ENCODE measurements at regions not wholly inside any gene's neighbourhood (a gene's known extent, or its start where the extent isn't known, plus 50 kb on each side); places are given as distances from the start of the nearest gene placed in this dataset.

GRCh38 chr3:39668420-39668819 is 141.0 kb upstream of the MYRIP start (continued):
- TF ChIP-seq REST (IDR thresholded peaks at IDR 0.05; ENCODE audit: borderline replicate concordance) (peak; percentile 26; the same call in 1 of the 2 replicates), REST (CRISPR knock-in tag; IDR thresholded peaks at IDR 0.05; ENCODE audit: low read depth) (no peak), ZKSCAN1 (IDR thresholded peaks at IDR 0.05; ENCODE audit: low read depth, low read length) (peak; percentile 58; the same call in 1 of the 2 replicates)

GRCh38 chr3:39671116-39671515 is 138.3 kb upstream of the MYRIP start:
- H2AFZ ChIP-seq (ENCODE audit: low read depth, low read length) = peak overlapping the region; percentile 30; the same call in 1 of the 2 replicates
- H3K27me3 ChIP-seq (ENCODE audit: control insufficient read depth in 2 of 2, insufficient read depth in 2 of 2, low read length in 2 of 2) = no peaks in the 10 kb centered on the region
- H3K9me3 ChIP-seq (replicated peaks; ENCODE audit: control insufficient read depth, insufficient read depth, low read depth, low read length) = no peaks in the 10 kb centered on the region
- H3K9ac ChIP-seq (ENCODE audit: insufficient read depth in 1 of 2, low read depth in 2 of 2, low read length in 2 of 2) = no peak overlapping the region
- POLR2A ChIA-PET = no interaction called here
- DNase-seq (ENCODE audit: extremely low read depth in 1 of 4, low spot score in 3 of 4) (no peak), FAIRE-seq (no peak), ATAC-seq (no peak)
- intact Hi-C loops (cut with micrococcal nuclease) = no loop called here
- no peaks in the 10 kb centered on the region for H3K9me1 ChIP-seq (ENCODE audit: control insufficient read depth, insufficient read depth, low read length)
- H3K4me2 ChIP-seq (ENCODE audit: insufficient read depth, low read length) = no peak overlapping the region
- H3K79me2 ChIP-seq (ENCODE audit: control insufficient read depth, insufficient read depth, low read length) = no peaks in the 10 kb centered on the region
- H4K20me1 ChIP-seq (replicated peaks; ENCODE audit: control insufficient read depth, insufficient read depth, low read length) = no peaks in the 10 kb centered on the region
- H3K27ac ChIP-seq (ENCODE audit: extremely low read depth, low read depth, low read length) = no peak overlapping the region
- CTCF ChIA-PET (ENCODE audit: low intra/inter-chr PET ratio) = no interaction called here
- no peak overlapping the region for H3K4me3 ChIP-seq
- TF ChIP-seq GATAD2A (IDR thresholded peaks at IDR 0.05) (no peak), SMARCE1 (IDR thresholded peaks at IDR 0.05) (no peak), CEBPB (tag; IDR thresholded peaks at IDR 0.05) (peak; percentile 37; the same call in 1 of the 2 replicates), CEBPG (CRISPR knock-in tag; IDR thresholded peaks at IDR 0.05) (no peak), CEBPG (tag; conservative IDR thresholded peaks at IDR 0.05 in 1 of 2, IDR thresholded peaks at IDR 0.05 in 1 of 2) (peak in 1 of 2 experiments; percentile 8; a peak in 2 of 4 replicates), CHD1 (IDR thresholded peaks at IDR 0.05; ENCODE audit: low read length) (no peak)
- 19% methylated on average over 4 of the region's 4 CpGs for WGBS (ENCODE audit: insufficient coverage, low coverage, missing lambda C conversion rate)
- H3K4me1 ChIP-seq (replicated peaks in 1 of 2; ENCODE audit: control insufficient read depth in 2 of 2, insufficient read depth in 2 of 2, low read length in 2 of 2) = peaks cover 0 to 6% of the 10 kb centered on the region in 2 experiments; a peak in 3 of 5 replicates
- BruUV-seq (replicated peaks) = no TSS peak
- H3K36me3 ChIP-seq (ENCODE audit: control insufficient read depth, insufficient read depth, low read length) = no peaks in the 10 kb centered on the region
- in situ Hi-C loops (cut with MboI) = no loop called here

Data from K562 (cell line).